ENCODE measurements at regions not wholly inside any gene's neighbourhood (a gene's known extent, or its start where the extent isn't known, plus 50 kb on each side); places are given as distances from the start of the nearest gene placed in this dataset.
A peak's percentile ranks its signal among the peaks of the same experiment; 100 is the strongest.

DNA sequence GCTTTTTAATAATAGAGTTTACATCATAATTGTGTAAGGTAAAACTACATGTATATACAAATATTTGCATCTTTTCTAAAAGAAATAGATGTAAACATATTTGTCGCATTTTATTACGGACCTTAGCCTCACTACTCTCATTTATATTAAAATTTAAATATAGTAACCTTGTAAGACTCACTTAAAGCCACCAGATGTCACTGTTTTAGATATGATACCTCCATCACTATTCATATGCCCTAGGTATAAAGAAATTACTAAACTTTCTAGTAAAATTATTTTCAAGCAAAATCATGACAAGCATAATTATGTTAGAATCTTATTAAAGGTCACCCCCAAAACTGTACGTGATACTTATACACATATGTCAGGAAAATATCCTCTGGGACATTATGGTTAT, 674.3 kb upstream of the REG3G start:
- no peaks in the 10 kb centered on the region for H3K27me3 Mint-ChIP-seq (ENCODE audit: unreplicated experiment)
- DNase-seq (ENCODE audit: extremely low spot score, unreplicated experiment): no peak
- H3K36me3 Mint-ChIP-seq (ENCODE audit: unreplicated experiment): no peaks in the 10 kb centered on the region
- H3K4me3 Mint-ChIP-seq (ENCODE audit: unreplicated experiment): no peak overlapping the region
- TF ChIP-seq, protein P1, sequence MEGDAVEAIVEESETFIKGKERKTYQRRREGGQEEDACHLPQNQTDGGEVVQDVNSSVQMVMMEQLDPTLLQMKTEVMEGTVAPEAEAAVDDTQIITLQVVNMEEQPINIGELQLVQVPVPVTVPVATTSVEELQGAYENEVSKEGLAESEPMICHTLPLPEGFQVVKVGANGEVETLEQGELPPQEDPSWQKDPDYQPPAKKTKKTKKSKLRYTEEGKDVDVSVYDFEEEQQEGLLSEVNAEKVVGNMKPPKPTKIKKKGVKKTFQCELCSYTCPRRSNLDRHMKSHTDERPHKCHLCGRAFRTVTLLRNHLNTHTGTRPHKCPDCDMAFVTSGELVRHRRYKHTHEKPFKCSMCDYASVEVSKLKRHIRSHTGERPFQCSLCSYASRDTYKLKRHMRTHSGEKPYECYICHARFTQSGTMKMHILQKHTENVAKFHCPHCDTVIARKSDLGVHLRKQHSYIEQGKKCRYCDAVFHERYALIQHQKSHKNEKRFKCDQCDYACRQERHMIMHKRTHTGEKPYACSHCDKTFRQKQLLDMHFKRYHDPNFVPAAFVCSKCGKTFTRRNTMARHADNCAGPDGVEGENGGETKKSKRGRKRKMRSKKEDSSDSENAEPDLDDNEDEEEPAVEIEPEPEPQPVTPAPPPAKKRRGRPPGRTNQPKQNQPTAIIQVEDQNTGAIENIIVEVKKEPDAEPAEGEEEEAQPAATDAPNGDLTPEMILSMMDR (IDR thresholded peaks at IDR 0.05): peak; percentile 46
- H3K9me3 Mint-ChIP-seq (ENCODE audit: unreplicated experiment): no peaks in the 10 kb centered on the region
- H3K27ac Mint-ChIP-seq (ENCODE audit: unreplicated experiment): no peak overlapping the region
- no peaks in the 10 kb centered on the region for H3K4me1 Mint-ChIP-seq (ENCODE audit: unreplicated experiment)

DNA sequence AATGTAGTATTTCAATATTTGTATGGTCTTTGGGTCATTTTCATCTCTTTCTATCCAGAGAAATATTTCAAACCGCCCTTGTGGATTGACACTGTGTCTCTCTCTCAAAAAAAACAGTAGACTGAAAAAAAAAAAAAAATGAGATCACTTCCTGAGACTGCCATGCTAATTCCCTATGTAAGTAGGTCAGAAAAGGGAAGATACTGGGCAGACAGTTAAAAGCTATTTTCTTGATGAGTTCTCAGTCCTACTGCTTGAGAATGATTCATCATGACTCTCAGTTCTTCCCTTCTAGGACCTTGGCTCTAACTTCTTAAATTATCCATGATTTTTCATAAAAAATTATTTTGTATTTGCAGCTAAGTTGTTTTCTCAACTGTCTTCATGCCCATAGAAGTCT, 672.3 kb upstream of the REG3G start:
- Mint-ChIP-seq H3K36me3 (ENCODE audit: unreplicated experiment) (no peaks in the 10 kb centered on the region), H3K9me3 (ENCODE audit: unreplicated experiment) (no peaks in the 10 kb centered on the region), H3K4me1 (ENCODE audit: unreplicated experiment) (no peaks in the 10 kb centered on the region), H3K27ac (ENCODE audit: unreplicated experiment) (no peak overlapping the region), H3K27me3 (ENCODE audit: unreplicated experiment) (no peaks in the 10 kb centered on the region), H3K4me3 (ENCODE audit: unreplicated experiment) (no peak overlapping the region)
- DNase-seq (ENCODE audit: extremely low spot score, unreplicated experiment): no peak
- TF ChIP-seq, protein P1 (IDR thresholded peaks at IDR 0.05): no peak

DNA sequence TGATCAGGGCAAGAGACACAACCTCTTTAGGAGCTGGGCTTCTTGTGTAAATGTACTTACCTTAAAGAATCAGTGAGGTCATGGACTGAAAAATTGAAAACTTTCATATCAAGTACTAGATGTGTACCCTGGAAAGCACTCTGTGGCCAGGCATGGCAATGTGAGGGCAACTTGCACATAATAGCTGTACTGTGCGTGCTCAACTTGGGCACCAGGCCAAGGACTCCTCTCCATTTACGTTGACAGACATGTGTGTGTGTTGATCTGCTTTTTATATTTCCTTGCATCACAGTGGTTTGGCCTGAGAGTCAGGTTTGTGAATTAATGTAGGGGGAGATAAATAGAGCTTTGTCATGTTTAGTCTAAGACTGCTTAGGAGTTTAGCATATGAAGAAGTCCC, 669.5 kb upstream of the REG3G start:
- H3K27ac Mint-ChIP-seq (ENCODE audit: unreplicated experiment): no peak overlapping the region
- DNase-seq (ENCODE audit: extremely low spot score, unreplicated experiment): no peak

DNA sequence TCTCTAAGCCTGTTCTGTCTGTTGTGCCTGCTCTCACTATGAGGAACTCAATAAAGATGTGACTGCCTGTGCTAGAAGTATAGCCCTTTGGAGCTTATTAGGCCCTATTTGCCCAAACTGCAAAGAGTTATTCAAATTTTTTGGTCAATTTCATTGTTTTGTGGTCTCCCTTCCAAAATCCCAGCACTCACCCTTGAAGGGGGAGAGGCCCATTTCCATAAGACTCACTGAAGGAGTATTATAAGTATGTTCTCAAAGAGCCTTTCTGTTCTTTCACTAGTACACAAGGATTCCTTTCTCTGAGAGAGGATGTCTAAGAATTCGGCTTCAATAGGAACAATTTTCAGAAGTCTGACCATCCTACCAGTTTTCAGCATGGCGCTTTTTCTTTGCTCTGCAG, 641.9 kb upstream of the REG3G start:
- no peaks in the 10 kb centered on the region for H3K36me3 Mint-ChIP-seq (ENCODE audit: unreplicated experiment)
- TF ChIP-seq, protein P1 (IDR thresholded peaks at IDR 0.05): no peak
- no peak for DNase-seq (ENCODE audit: extremely low spot score, unreplicated experiment)
- no peak overlapping the region for H3K27ac Mint-ChIP-seq (ENCODE audit: unreplicated experiment)
- H3K4me3 Mint-ChIP-seq (ENCODE audit: unreplicated experiment): no peak overlapping the region
- H3K9me3 Mint-ChIP-seq (ENCODE audit: unreplicated experiment): peaks cover 5% of the 10 kb centered on the region
- no peaks in the 10 kb centered on the region for H3K4me1 Mint-ChIP-seq (ENCODE audit: unreplicated experiment)
- H3K27me3 Mint-ChIP-seq (ENCODE audit: unreplicated experiment): no peaks in the 10 kb centered on the region

More for the DNA sequence above, 669.5 kb upstream of the REG3G start:
- Mint-ChIP-seq H3K9me3 (ENCODE audit: unreplicated experiment) (no peaks in the 10 kb centered on the region), H3K36me3 (ENCODE audit: unreplicated experiment) (no peaks in the 10 kb centered on the region), H3K27me3 (ENCODE audit: unreplicated experiment) (no peaks in the 10 kb centered on the region), H3K4me3 (ENCODE audit: unreplicated experiment) (no peak overlapping the region), H3K4me1 (ENCODE audit: unreplicated experiment) (no peaks in the 10 kb centered on the region)
- TF ChIP-seq, protein P1 (IDR thresholded peaks at IDR 0.05): no peak

DNA sequence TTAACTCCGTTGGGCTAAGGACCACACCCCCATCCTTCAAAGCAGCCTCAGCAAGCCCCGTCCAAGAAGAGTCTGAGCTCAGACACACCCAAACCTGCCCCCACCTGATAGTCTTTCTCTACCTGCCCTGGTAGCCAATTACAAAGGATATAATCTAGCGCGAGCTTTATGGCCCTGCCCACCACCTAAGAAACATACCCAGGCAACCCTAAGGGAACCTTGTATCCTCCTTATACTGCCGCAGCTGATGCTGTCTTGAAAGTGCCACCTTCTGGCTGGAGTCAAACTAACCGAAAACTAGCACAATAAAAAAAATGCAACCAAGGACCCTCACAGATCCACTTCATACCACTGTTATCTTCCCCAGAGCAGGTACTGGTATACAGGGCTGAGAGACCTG, 628.3 kb upstream of the REG3G start:
- Mint-ChIP-seq H3K4me1 (ENCODE audit: unreplicated experiment) (no peaks in the 10 kb centered on the region), H3K27me3 (ENCODE audit: unreplicated experiment) (no peaks in the 10 kb centered on the region), H3K9me3 (ENCODE audit: unreplicated experiment) (peaks cover 20% of the 10 kb centered on the region), H3K27ac (ENCODE audit: unreplicated experiment) (no peak overlapping the region), H3K36me3 (ENCODE audit: unreplicated experiment) (no peaks in the 10 kb centered on the region), H3K4me3 (ENCODE audit: unreplicated experiment) (no peak overlapping the region)
- TF ChIP-seq, protein P1 (IDR thresholded peaks at IDR 0.05): no peak
- DNase-seq (ENCODE audit: extremely low spot score, unreplicated experiment): no peak
